Mucosa of rectum (tissue), 2 donors: ENCODE measurements at regions not wholly inside any gene's neighbourhood (a gene's known extent, or its start where the extent isn't known, plus 50 kb on each side); places are given as distances from the start of the nearest gene placed in this dataset.

Experiments used
- H3K27ac ChIP-seq, 2 donors: one replicate each; pipeline ENCODE4 v1.7.0; 2013; ENCODE audit warnings: inconsistent platforms in 2 of 2, low read depth in 2 of 2, low read length in 2 of 2
- H3K27me3 ChIP-seq, 2 donors: one replicate each; pipeline ENCODE4 v1.7.0; 2013; ENCODE audit warnings: low read length in 2 of 2; ENCODE audit not compliant: control insufficient read depth in 2 of 2, insufficient read depth in 2 of 2
- H3K36me3 ChIP-seq, 2 donors: one replicate each; pipeline ENCODE4 v1.7.0; 2013; ENCODE audit warnings: low read length in 2 of 2; ENCODE audit not compliant: control insufficient read depth in 2 of 2, insufficient read depth in 2 of 2
- H3K4me1 ChIP-seq, 2 donors: one replicate each; pipeline ENCODE4 v1.7.0; 2013; ENCODE audit warnings: low read length in 2 of 2, mild to moderate bottlenecking in 1 of 2; ENCODE audit not compliant: control insufficient read depth in 2 of 2, insufficient read depth in 2 of 2
- H3K4me3 ChIP-seq, 2 donors: one replicate each; pipeline ENCODE4 v1.7.0; 2013; ENCODE audit warnings: low read length in 2 of 2
- H3K9ac ChIP-seq, 2 donors: one replicate each; pipeline ENCODE4 v1.7.0; 2013; ENCODE audit warnings: low read length in 2 of 2, low read depth in 1 of 2, mild to moderate bottlenecking in 1 of 2
- H3K9me3 ChIP-seq, 2 donors: one replicate each; pipeline ENCODE4 v1.7.0; 2013; ENCODE audit warnings: low read length in 2 of 2; ENCODE audit not compliant: control insufficient read depth in 2 of 2
- donor health status: healthy.
- donor health status: Normal muscosa, but diverticular disease.

GRCh38 chr5:38607396-38607795, 51.0 kb upstream of the LIFR start:
- H3K27me3 ChIP-seq, result no peaks in the 10 kb centered on the region
- H3K27ac ChIP-seq, result no peak overlapping the region
- no peaks in the 10 kb centered on the region for H3K4me1 ChIP-seq
- H3K9me3 ChIP-seq, result no peaks in the 10 kb centered on the region
- no peak overlapping the region for H3K4me3 ChIP-seq
- H3K9ac ChIP-seq, result no peak overlapping the region
- no peaks in the 10 kb centered on the region for H3K36me3 ChIP-seq

- Histone ChIP-seq H3K9ac (no peak overlapping the region), H3K4me3 (no peak overlapping the region), H3K36me3 (no peaks in the 10 kb centered on the region), H3K9me3 (no peaks in the 10 kb centered on the region), H3K27ac (no peak overlapping the region), H3K27me3 (no peaks in the 10 kb centered on the region), H3K4me1 (no peaks in the 10 kb centered on the region)
Measured at GRCh38 chr5:38607930-38608564, 51.6 kb upstream of the LIFR start.

GRCh38 chr5:38608874-38609273, 52.4 kb upstream of the LIFR start:
- H3K36me3 ChIP-seq, result no peaks in the 10 kb centered on the region
- no peaks in the 10 kb centered on the region for H3K9me3 ChIP-seq
- H3K9ac ChIP-seq, result no peak overlapping the region
- no peak overlapping the region for H3K4me3 ChIP-seq
- H3K27me3 ChIP-seq, result no peaks in the 10 kb centered on the region
- H3K27ac ChIP-seq, result no peak overlapping the region
- H3K4me1 ChIP-seq, result no peaks in the 10 kb centered on the region

GRCh38 chr5:38612851-38613250, 56.4 kb upstream of the LIFR start:
- H3K27me3 ChIP-seq, result no peaks in the 10 kb centered on the region
- H3K4me1 ChIP-seq, result no peaks in the 10 kb centered on the region
- peaks cover 0 to under 1% of the 10 kb centered on the region in 2 donors for H3K9me3 ChIP-seq
- H3K4me3 ChIP-seq, result no peak overlapping the region
- H3K36me3 ChIP-seq, result no peaks in the 10 kb centered on the region
- no peak overlapping the region for H3K27ac ChIP-seq
- H3K9ac ChIP-seq, result no peak overlapping the region

- Histone ChIP-seq H3K27me3 (no peaks in the 10 kb centered on the region), H3K9me3 (peaks cover 0 to 7% of the 10 kb centered on the region in 2 donors), H3K4me1 (no peaks in the 10 kb centered on the region), H3K4me3 (no peak overlapping the region), H3K36me3 (no peaks in the 10 kb centered on the region), H3K27ac (no peak overlapping the region), H3K9ac (no peak overlapping the region)
Measured at GRCh38 chr5:38613490-38613889, 57.0 kb upstream of the LIFR start.

GRCh38 chr5:38613992-38614836, 57.8 kb upstream of the LIFR start:
- H3K9ac ChIP-seq, result no peak overlapping the region
- no peaks in the 10 kb centered on the region for H3K27me3 ChIP-seq
- H3K4me3 ChIP-seq, result no peak overlapping the region
- H3K9me3 ChIP-seq, result peaks cover 0 to 9% of the 10 kb centered on the region in 2 donors
- no peaks in the 10 kb centered on the region for H3K4me1 ChIP-seq
- H3K27ac ChIP-seq, result no peak overlapping the region
- H3K36me3 ChIP-seq, result no peaks in the 10 kb centered on the region

- no peaks in the 10 kb centered on the region for H3K27me3 ChIP-seq
- no peak overlapping the region for H3K4me3 ChIP-seq
- H3K36me3 ChIP-seq, result no peaks in the 10 kb centered on the region
- H3K27ac ChIP-seq, result no peak overlapping the region
- peaks cover 0 to 9% of the 10 kb centered on the region in 2 donors for H3K9me3 ChIP-seq
- H3K9ac ChIP-seq, result no peak overlapping the region
- no peaks in the 10 kb centered on the region for H3K4me1 ChIP-seq
Measured at GRCh38 chr5:38615042-38615441, 58.6 kb upstream of the LIFR start.

- Histone ChIP-seq H3K9me3 (peaks cover 0 to 9% of the 10 kb centered on the region in 2 donors), H3K4me1 (no peaks in the 10 kb centered on the region), H3K27me3 (no peaks in the 10 kb centered on the region), H3K9ac (no peak overlapping the region), H3K36me3 (no peaks in the 10 kb centered on the region), H3K27ac (no peak overlapping the region), H3K4me3 (no peak overlapping the region)
Measured at GRCh38 chr5:38615981-38616451, 59.6 kb upstream of the LIFR start.

- H3K36me3 ChIP-seq, result no peaks in the 10 kb centered on the region
- no peaks in the 10 kb centered on the region for H3K27me3 ChIP-seq
- H3K9ac ChIP-seq, result no peak overlapping the region
- H3K27ac ChIP-seq, result no peak overlapping the region
- H3K4me1 ChIP-seq, result no peaks in the 10 kb centered on the region
- H3K9me3 ChIP-seq, result peaks cover 0 to 9% of the 10 kb centered on the region in 2 donors
- no peak overlapping the region for H3K4me3 ChIP-seq
Measured at GRCh38 chr5:38618154-38618553, 61.7 kb upstream of the LIFR start.

GRCh38 chr5:38621331-38621730, 64.9 kb upstream of the LIFR start:
- H3K9ac ChIP-seq, result no peak overlapping the region
- H3K9me3 ChIP-seq, result peaks cover 0 to 9% of the 10 kb centered on the region in 2 donors
- H3K27ac ChIP-seq, result no peak overlapping the region
- H3K4me1 ChIP-seq, result no peaks in the 10 kb centered on the region
- H3K36me3 ChIP-seq, result no peaks in the 10 kb centered on the region
- no peak overlapping the region for H3K4me3 ChIP-seq
- no peaks in the 10 kb centered on the region for H3K27me3 ChIP-seq
